ENCODE measurements at regions not wholly inside any gene's neighbourhood (a gene's known extent, or its start where the extent isn't known, plus 50 kb on each side); places are given as distances from the start of the nearest gene placed in this dataset.

DNA sequence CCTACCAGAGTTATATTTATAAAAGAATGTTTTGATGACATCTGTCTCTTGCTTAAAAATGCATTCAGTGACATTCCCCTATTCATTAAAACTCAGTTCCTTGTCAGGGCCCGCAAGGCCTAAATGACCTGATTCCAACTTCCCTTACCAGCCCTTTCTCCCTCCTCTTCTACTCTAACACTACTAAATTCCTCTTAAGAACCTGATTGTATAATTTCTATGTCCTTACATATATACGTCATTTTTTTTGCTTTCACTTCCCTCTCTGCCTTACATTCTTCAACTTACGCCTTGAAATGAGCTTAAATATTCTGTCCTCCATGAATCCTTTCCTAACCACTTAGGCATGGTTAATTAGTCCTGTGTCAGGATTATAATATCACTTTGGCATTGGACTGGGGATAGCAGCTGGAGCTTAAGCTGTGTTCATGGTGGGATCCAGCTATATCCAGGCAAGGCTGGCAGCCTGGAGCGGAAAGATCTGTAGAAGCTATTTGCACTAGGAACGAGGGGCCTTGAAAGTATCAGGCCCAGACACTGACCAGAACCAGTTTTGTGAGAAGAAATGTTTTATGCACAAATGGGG, 360.2 kb upstream of the PTBP2 start:
- TF ChIP-seq, protein P1, sequence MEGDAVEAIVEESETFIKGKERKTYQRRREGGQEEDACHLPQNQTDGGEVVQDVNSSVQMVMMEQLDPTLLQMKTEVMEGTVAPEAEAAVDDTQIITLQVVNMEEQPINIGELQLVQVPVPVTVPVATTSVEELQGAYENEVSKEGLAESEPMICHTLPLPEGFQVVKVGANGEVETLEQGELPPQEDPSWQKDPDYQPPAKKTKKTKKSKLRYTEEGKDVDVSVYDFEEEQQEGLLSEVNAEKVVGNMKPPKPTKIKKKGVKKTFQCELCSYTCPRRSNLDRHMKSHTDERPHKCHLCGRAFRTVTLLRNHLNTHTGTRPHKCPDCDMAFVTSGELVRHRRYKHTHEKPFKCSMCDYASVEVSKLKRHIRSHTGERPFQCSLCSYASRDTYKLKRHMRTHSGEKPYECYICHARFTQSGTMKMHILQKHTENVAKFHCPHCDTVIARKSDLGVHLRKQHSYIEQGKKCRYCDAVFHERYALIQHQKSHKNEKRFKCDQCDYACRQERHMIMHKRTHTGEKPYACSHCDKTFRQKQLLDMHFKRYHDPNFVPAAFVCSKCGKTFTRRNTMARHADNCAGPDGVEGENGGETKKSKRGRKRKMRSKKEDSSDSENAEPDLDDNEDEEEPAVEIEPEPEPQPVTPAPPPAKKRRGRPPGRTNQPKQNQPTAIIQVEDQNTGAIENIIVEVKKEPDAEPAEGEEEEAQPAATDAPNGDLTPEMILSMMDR (IDR thresholded peaks at IDR 0.05): no peak
- no peak for TF ChIP-seq EP300 (IDR thresholded peaks at IDR 0.05)
- TF ChIP-seq POLR2A (IDR thresholded peaks at IDR 0.05; ENCODE audit: low read depth): no peak
